OCI-LY3 (cell line): ENCODE measurements at regions not wholly inside any gene's neighbourhood (a gene's known extent, or its start where the extent isn't known, plus 50 kb on each side); places are given as distances from the start of the nearest gene placed in this dataset.

Experiments
- EZH2phosphoT487 ChIP-seq: fragments of 200-600 bp; shearing (Covaris generic); IDR thresholded peaks from 2 replicates; pipeline ENCODE4 v1.6.1; 2018; ENCODE audit warnings: antibody characterized with exemption, mixed run types, low read depth
- TF ChIP-seq, protein P1 (sequence below): fragments of 200-600, 300-600 bp; sonication (generic); IDR thresholded peaks from 2 replicates; pipeline ENCODE4 v1.5.1; 2014; ENCODE audit warnings: antibody characterized with exemption, low read length, low read depth

DNA sequence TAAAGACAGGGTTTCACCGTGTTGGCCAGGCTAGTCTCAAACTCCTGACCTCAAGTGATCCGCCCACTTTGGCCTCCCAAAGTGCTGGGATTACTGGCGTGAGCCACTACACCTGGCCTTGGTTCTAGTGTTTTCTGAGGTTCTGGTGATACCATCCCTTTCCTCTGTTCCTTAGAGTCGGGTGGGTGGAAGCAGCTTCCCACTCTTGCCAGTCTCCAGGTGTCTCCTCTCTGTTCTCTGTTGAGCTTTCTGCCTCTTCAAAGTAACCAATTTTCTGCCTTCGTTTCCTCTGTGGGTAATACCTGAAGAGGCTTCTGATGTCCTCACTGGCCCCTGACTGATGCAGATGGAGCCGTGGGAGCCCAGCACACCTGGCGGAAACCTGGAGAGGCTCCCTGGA, 53.4 kb upstream of the LHX5 start:
- TF ChIP-seq, protein P1, sequence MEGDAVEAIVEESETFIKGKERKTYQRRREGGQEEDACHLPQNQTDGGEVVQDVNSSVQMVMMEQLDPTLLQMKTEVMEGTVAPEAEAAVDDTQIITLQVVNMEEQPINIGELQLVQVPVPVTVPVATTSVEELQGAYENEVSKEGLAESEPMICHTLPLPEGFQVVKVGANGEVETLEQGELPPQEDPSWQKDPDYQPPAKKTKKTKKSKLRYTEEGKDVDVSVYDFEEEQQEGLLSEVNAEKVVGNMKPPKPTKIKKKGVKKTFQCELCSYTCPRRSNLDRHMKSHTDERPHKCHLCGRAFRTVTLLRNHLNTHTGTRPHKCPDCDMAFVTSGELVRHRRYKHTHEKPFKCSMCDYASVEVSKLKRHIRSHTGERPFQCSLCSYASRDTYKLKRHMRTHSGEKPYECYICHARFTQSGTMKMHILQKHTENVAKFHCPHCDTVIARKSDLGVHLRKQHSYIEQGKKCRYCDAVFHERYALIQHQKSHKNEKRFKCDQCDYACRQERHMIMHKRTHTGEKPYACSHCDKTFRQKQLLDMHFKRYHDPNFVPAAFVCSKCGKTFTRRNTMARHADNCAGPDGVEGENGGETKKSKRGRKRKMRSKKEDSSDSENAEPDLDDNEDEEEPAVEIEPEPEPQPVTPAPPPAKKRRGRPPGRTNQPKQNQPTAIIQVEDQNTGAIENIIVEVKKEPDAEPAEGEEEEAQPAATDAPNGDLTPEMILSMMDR: no peak
- no peak for TF ChIP-seq EZH2phosphoT487
